CD8-positive, alpha-beta memory T cell (primary cell): ENCODE measurements at regions not wholly inside any gene's neighbourhood (a gene's known extent, or its start where the extent isn't known, plus 50 kb on each side); places are given as distances from the start of the nearest gene placed in this dataset.

ENCODE experiments used
- CTCF ChIA-PET: fragments of 350-600 bp; sonication (Branson Sonifier 250); formaldehyde crosslinking; loops from one replicate; lab custom pipeline; 2021; ENCODE audit warnings: antibody characterized with exemption; lab: Charles Lee
- POLR2A ChIA-PET: fragments of 350-600 bp; sonication (Branson Sonifier 250); formaldehyde crosslinking; loops from one replicate; lab custom pipeline; 2021; ENCODE audit warnings: antibody characterized with exemption; lab: Charles Lee
- DNase-seq, 5 donors: peaks; one replicate each; pipeline versions ENCODE4 v3.0.0 to v3.0.0-alpha.2; 2020 to 2022; ENCODE audit warnings: mixed read lengths in 1 of 5
- H3K27ac ChIP-seq: one replicate; pipeline ENCODE4 v1.7.0; 2013; ENCODE audit warnings: low read depth, mild to moderate bottlenecking, low read length, moderate library complexity
- H3K27me3 ChIP-seq: 2 replicates; pipeline ENCODE4 v1.7.0; 2013; ENCODE audit warnings: low read length, mild to moderate bottlenecking; ENCODE audit not compliant: insufficient read depth, poor library complexity, severe bottlenecking
- H3K36me3 ChIP-seq: 2 replicates; pipeline ENCODE4 v1.7.0; 2013; ENCODE audit warnings: mild to moderate bottlenecking, low read length, moderate library complexity; ENCODE audit not compliant: insufficient read depth
- H3K4me1 ChIP-seq: 2 replicates; pipeline ENCODE4 v1.7.0; 2013; ENCODE audit warnings: mild to moderate bottlenecking, low read length, moderate library complexity; ENCODE audit not compliant: insufficient read depth
- H3K4me3 ChIP-seq: 2 replicates; pipeline ENCODE4 v1.7.0; 2013; ENCODE audit warnings: mild to moderate bottlenecking, low read length
- H3K9me3 ChIP-seq: 2 replicates; pipeline ENCODE4 v1.7.0; 2013; ENCODE audit warnings: mild to moderate bottlenecking, low read length
- H3K27ac Mint-ChIP-seq, 8 donors: one replicate each; pipeline ENCODE4 v1.8.0; 2020 to 2021; ENCODE audit warnings: mixed read lengths in 8 of 8, mild to moderate bottlenecking in 6 of 8, inconsistent platforms in 3 of 8, moderate library complexity in 3 of 8
- H3K27me3 Mint-ChIP-seq, 2 donors: one replicate each; pipeline ENCODE4 v1.8.0; 2020 to 2021; ENCODE audit warnings: mixed read lengths in 2 of 2, mild to moderate bottlenecking in 1 of 2, moderate library complexity in 1 of 2
- H3K36me3 Mint-ChIP-seq, 3 donors: one replicate each; pipeline ENCODE4 v1.8.0; 2020 to 2021; ENCODE audit warnings: mixed read lengths in 3 of 3, inconsistent platforms in 1 of 3, mild to moderate bottlenecking in 1 of 3
- H3K4me1 Mint-ChIP-seq, 3 donors: one replicate each; pipeline ENCODE4 v1.8.0; 2020 to 2021; ENCODE audit warnings: mixed read lengths in 3 of 3, inconsistent platforms in 1 of 3, mild to moderate bottlenecking in 1 of 3
- H3K4me3 Mint-ChIP-seq, 7 donors: one replicate each; pipeline ENCODE4 v1.8.0; 2020 to 2021; ENCODE audit warnings: mixed read lengths in 7 of 7, mild to moderate bottlenecking in 6 of 7, moderate library complexity in 4 of 7, inconsistent platforms in 2 of 7
- H3K9me3 Mint-ChIP-seq, 5 donors: one replicate each; pipeline ENCODE4 v1.8.0; 2020 to 2022; ENCODE audit warnings: mixed read lengths in 5 of 5, mild to moderate bottlenecking in 3 of 5, moderate library complexity in 2 of 5, inconsistent platforms in 1 of 5

DNA sequence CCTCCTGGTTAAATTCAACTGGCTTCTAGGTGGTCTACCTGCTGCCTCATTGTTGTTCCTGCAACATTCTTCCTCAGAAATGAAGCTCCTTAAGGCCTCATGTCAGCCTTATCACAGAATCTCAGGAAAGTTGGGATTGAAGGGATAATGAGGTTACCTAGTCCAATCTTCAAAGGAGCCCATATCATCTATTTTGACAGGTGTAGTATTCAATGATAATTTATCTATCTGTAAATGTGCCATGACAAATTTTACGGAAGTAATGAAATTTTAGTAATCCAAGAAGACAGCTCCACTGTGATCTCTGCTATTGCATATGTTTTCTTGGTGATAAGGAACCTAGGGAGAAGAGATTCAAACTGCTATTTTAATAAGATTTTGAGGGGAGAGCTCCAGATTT is 973.8 kb downstream of the ROBO2 start:
- Histone ChIP-seq H3K9me3 (no peaks in the 10 kb centered on the region), H3K36me3 (no peaks in the 10 kb centered on the region), H3K27ac (no peak overlapping the region), H3K27me3 (no peaks in the 10 kb centered on the region), H3K4me1 (no peaks in the 10 kb centered on the region), H3K4me3 (no peak overlapping the region)
- Mint-ChIP-seq H3K27me3 (no peaks in the 10 kb centered on the region), H3K9me3 (peaks cover 7 to 40% (median 12%) of the 10 kb centered on the region in 5 donors), H3K27ac (no peak overlapping the region), H3K4me1 (no peaks in the 10 kb centered on the region), H3K36me3 (no peaks in the 10 kb centered on the region), H3K4me3 (no peak overlapping the region)
- ChIA-PET CTCF (no interaction called here), POLR2A (no interaction called here)
- DNase-seq = no peak

DNA sequence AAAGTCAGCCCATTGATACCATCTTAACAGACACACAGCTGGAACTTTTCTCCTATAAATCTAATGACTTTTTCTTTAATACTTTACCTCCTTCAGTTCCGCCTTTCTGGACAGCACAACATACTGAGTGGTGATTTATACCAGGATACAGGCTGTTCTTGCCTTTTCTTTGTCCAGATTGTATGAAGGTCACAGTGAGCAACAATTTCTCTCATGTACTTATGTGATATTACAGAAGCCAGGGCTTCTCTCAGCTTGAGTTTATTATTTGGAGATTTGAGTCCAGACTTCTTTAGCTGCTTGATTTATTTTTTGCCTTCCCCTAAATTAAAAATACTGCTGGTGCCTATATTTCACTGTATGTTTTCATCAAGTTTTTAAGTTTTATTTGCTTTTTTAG is 976.0 kb downstream of the ROBO2 start:
- H3K4me1 ChIP-seq = no peaks in the 10 kb centered on the region
- CTCF ChIA-PET = no interaction called here
- no peak for DNase-seq
- no peaks in the 10 kb centered on the region for H3K36me3 ChIP-seq
- no peaks in the 10 kb centered on the region for H3K27me3 ChIP-seq
- Mint-ChIP-seq H3K4me3 (no peak overlapping the region), H3K27ac (no peak overlapping the region), H3K4me1 (no peaks in the 10 kb centered on the region), H3K9me3 (peaks cover 5 to 36% (median 14%) of the 10 kb centered on the region in 5 donors), H3K36me3 (no peaks in the 10 kb centered on the region), H3K27me3 (no peaks in the 10 kb centered on the region)
- H3K4me3 ChIP-seq = no peak overlapping the region
- no peaks in the 10 kb centered on the region for H3K9me3 ChIP-seq
- POLR2A ChIA-PET = no interaction called here
- no peak overlapping the region for H3K27ac ChIP-seq

DNA sequence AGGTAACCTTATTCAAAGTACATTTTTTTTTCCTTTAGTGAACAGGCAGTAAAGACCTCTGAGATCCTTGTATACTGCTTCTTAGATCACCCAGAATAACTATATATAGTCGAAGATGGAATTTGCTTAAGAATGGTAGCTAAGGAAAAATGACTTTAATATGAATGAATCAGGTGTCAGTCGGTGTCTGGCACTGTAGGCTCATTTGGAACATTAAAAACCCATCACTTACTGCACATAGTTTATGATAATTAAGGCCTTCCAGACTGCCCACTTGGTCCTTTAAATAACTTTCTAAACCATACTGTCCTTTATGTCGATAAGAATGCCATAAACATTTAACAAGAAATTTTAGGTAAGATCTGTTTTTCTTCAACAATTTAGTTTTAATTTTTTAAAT is 981.8 kb downstream of the ROBO2 start:
- no peaks in the 10 kb centered on the region for H3K9me3 ChIP-seq
- no peak overlapping the region for H3K27ac ChIP-seq
- Mint-ChIP-seq H3K4me1 (no peaks in the 10 kb centered on the region), H3K9me3 (peaks cover 9 to 25% (median 13%) of the 10 kb centered on the region in 5 donors), H3K27ac (no peak overlapping the region), H3K4me3 (no peak overlapping the region), H3K27me3 (no peaks in the 10 kb centered on the region), H3K36me3 (peaks cover 0 to 4% (median 0%) of the 10 kb centered on the region in 3 donors)
- no peak for DNase-seq
- ChIA-PET CTCF (no interaction called here), POLR2A (no interaction called here)
- no peak overlapping the region for H3K4me3 ChIP-seq
- H3K4me1 ChIP-seq = no peaks in the 10 kb centered on the region
- no peaks in the 10 kb centered on the region for H3K36me3 ChIP-seq
- H3K27me3 ChIP-seq = no peaks in the 10 kb centered on the region

DNA sequence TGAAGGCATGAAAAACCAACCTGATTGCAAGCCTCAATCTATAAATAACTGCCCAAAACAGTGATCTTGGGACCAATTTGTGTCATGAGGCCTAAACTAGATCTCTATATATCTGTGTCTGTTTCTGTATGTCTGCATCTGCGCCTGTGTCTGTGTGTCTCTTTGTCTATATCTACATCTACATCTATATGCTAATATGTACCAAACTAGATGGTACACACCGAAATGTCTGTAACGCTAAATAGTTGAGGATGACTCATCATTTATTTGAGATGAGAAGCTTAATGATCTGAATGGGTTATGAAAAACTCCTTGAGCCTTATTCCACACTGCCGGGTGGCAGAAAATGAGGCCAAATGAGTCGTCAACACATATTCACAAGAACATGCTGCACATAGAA is 982.3 kb downstream of the ROBO2 start:
- no peaks in the 10 kb centered on the region for H3K4me1 ChIP-seq
- no peak for DNase-seq
- H3K27ac ChIP-seq = no peak overlapping the region
- H3K27me3 Mint-ChIP-seq = no peaks in the 10 kb centered on the region
- H3K4me3 Mint-ChIP-seq = no peak overlapping the region
- no peak overlapping the region for H3K27ac Mint-ChIP-seq
- H3K36me3 Mint-ChIP-seq = peaks cover 0 to 4% (median 0%) of the 10 kb centered on the region in 3 donors
- H3K27me3 ChIP-seq = no peaks in the 10 kb centered on the region
- ChIA-PET CTCF (no interaction called here), POLR2A (no interaction called here)
- no peaks in the 10 kb centered on the region for H3K36me3 ChIP-seq
- no peaks in the 10 kb centered on the region for H3K4me1 Mint-ChIP-seq
- peaks cover 9 to 20% (median 13%) of the 10 kb centered on the region in 5 donors for H3K9me3 Mint-ChIP-seq
- no peak overlapping the region for H3K4me3 ChIP-seq
- no peaks in the 10 kb centered on the region for H3K9me3 ChIP-seq

DNA sequence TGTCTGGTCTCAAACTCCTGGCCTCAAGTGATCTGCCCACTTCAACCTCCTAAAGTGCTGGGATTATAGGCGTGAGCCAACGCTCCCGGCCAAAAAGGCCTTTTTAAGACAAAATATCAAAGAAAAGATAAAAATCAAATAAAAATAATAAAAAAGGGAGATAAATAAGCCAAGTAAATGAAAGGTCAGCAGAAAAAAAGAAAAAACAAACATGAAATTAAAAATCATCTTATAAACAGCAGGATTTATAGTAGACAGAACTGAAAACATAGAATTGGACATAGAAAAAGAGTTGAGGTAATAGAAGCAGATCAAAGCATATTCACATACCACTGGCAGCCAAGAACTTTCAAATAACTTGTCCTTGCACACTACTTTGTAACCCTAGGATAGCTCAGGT is 983.4 kb downstream of the ROBO2 start:
- Mint-ChIP-seq H3K36me3 (peaks cover 0 to 4% (median 0%) of the 10 kb centered on the region in 3 donors), H3K27me3 (no peaks in the 10 kb centered on the region), H3K27ac (no peak overlapping the region), H3K4me3 (no peak overlapping the region), H3K9me3 (peaks cover 11 to 23% (median 16%) of the 10 kb centered on the region in 5 donors), H3K4me1 (no peaks in the 10 kb centered on the region)
- ChIA-PET POLR2A (no interaction called here), CTCF (no interaction called here)
- Histone ChIP-seq H3K36me3 (no peaks in the 10 kb centered on the region), H3K27me3 (no peaks in the 10 kb centered on the region), H3K27ac (no peak overlapping the region), H3K4me1 (no peaks in the 10 kb centered on the region), H3K9me3 (no peaks in the 10 kb centered on the region), H3K4me3 (no peak overlapping the region)
- DNase-seq = no peak

DNA sequence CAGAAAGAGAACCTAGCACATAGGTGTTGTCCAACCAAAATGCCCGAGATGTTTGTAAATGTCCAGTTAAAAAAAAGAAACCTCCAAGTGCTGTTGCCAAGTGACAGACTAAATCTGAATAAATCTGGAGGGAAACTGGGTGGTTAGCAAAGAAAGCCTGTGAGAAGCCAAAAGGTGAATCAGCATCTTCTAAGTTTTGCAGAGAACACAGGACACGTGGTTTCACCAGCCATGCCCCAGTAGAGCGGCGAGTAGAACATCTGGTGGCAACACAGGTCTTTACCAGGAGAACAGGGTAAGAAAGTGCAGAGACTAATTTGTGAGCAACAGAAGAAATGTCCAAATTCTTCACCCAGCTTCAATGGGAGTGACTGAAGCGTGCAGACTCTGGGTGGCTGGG is 986.0 kb downstream of the ROBO2 start:
- Histone ChIP-seq H3K4me1 (no peaks in the 10 kb centered on the region), H3K27ac (no peak overlapping the region), H3K4me3 (no peak overlapping the region), H3K9me3 (no peaks in the 10 kb centered on the region), H3K27me3 (no peaks in the 10 kb centered on the region), H3K36me3 (no peaks in the 10 kb centered on the region)
- Mint-ChIP-seq H3K36me3 (peaks cover 0 to 4% (median 0%) of the 10 kb centered on the region in 3 donors), H3K9me3 (peaks cover 10 to 30% (median 16%) of the 10 kb centered on the region in 5 donors), H3K27ac (no peak overlapping the region), H3K4me1 (no peaks in the 10 kb centered on the region), H3K27me3 (no peaks in the 10 kb centered on the region), H3K4me3 (no peak overlapping the region)
- POLR2A ChIA-PET = no interaction called here
- no peak for DNase-seq
- CTCF ChIA-PET = no interaction called here

DNA sequence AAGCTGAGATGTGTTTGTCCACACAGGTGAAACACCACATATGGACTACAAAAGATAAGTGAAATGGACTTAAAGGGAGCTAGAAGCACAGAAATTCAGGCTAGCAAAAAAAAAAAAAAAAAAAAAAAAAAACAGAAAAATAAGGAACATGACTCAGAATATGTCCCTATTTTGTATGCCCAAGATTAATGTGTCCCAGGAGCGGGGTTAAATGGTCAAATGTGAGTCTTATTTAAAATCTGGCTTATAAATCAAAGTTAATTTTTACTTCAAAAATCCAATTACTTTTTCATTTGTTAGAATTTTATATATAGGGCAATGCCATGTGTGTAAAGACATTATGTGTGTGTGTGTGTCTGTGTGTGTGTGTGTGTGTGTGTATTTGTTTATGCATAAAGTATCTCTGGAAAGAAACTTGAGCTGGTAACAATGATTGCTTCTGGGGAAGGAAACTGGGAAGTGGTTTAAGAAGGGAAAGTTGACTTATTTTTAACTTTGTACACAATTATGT is 986.5 kb downstream of the ROBO2 start:
- Histone ChIP-seq H3K9me3 (no peaks in the 10 kb centered on the region), H3K27ac (no peak overlapping the region), H3K4me1 (no peaks in the 10 kb centered on the region), H3K27me3 (no peaks in the 10 kb centered on the region), H3K36me3 (no peaks in the 10 kb centered on the region), H3K4me3 (no peak overlapping the region)
- Mint-ChIP-seq H3K4me1 (no peaks in the 10 kb centered on the region), H3K4me3 (no peak overlapping the region), H3K27me3 (no peaks in the 10 kb centered on the region), H3K9me3 (peaks cover 10 to 31% (median 16%) of the 10 kb centered on the region in 5 donors), H3K36me3 (peaks cover 0 to 4% (median 0%) of the 10 kb centered on the region in 3 donors), H3K27ac (no peak overlapping the region)
- no peak for DNase-seq
- POLR2A ChIA-PET = no interaction called here
- CTCF ChIA-PET = no interaction called here

DNA sequence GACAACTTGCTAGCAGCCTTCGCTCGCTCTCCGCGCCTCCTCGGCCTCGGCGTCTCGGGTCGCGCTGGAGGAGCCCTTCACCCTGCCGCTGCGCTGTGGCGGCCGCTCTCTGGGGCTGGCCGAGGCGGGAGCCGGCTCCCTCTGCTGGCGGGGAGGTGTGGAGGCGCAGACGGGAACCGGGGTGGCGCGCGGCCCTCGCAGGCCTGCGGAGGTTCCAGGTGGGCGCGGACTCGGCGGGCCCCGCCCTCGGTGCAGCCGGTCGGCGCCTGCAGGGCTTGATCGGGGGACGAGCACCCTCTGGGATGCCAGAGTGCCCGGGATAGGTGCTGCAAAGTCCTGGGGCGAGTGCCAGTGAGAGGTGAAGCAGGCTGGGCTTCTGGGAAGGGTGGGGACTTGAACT is 989.9 kb downstream of the ROBO2 start:
- Histone ChIP-seq H3K4me3 (no peak overlapping the region), H3K36me3 (no peaks in the 10 kb centered on the region), H3K4me1 (no peaks in the 10 kb centered on the region), H3K9me3 (no peaks in the 10 kb centered on the region), H3K27ac (no peak overlapping the region), H3K27me3 (no peaks in the 10 kb centered on the region)
- Mint-ChIP-seq H3K27ac (no peak overlapping the region), H3K36me3 (peaks cover 0 to 4% (median 0%) of the 10 kb centered on the region in 3 donors), H3K4me1 (no peaks in the 10 kb centered on the region), H3K9me3 (peaks cover 5 to 33% (median 11%) of the 10 kb centered on the region in 5 donors), H3K27me3 (no peaks in the 10 kb centered on the region), H3K4me3 (no peak overlapping the region)
- CTCF ChIA-PET = no interaction called here
- POLR2A ChIA-PET = no interaction called here
- DNase-seq = no peak
